Neural cell (in vitro differentiated cells): ENCODE measurements at regions not wholly inside any gene's neighbourhood (a gene's known extent, or its start where the extent isn't known, plus 50 kb on each side); places are given as distances from the start of the nearest gene placed in this dataset.
"Not testable (repeated sequence)": the region's sequence is repeated elsewhere in the genome, so short reads cannot be mapped to it uniquely, and the experiment has no call there.

Experiments
- CTCF ChIP-seq: fragments of 450-650 bp; IDR thresholded peaks from 2 replicates; pipeline ENCODE4 v1.5.1; 2014; ENCODE audit warnings: antibody characterized with exemption, mild to moderate bottlenecking, moderate library complexity; ENCODE audit not compliant: poor library complexity, severe bottlenecking
- EP300 ChIP-seq: fragments of 450-650 bp; conservative IDR thresholded peaks from 2 replicates; pipeline ENCODE4 v1.6.1; 2014; ENCODE audit warnings: antibody characterized with exemption, mild to moderate bottlenecking, moderate library complexity; ENCODE audit not compliant: poor library complexity, severe bottlenecking
- EZH2 ChIP-seq: fragments of 200-600, 300-800 bp; shearing (Covaris generic), sonication (generic); IDR thresholded peaks from 2 replicates; pipeline ENCODE4 v1.6.1; 2014; ENCODE audit warnings: antibody characterized with exemption, low read length, borderline replicate concordance, mild to moderate bottlenecking; ENCODE audit not compliant: insufficient read depth, poor library complexity, severe bottlenecking
- POLR2AphosphoS5 ChIP-seq: IDR thresholded peaks from 2 replicates; pipeline ENCODE4 v1.6.1; 2012
- RAD21 ChIP-seq: fragments of 450-650 bp; conservative IDR thresholded peaks from 2 replicates; pipeline ENCODE4 v1.6.1; 2014; ENCODE audit warnings: antibody characterized with exemption, mild to moderate bottlenecking, moderate library complexity
- REST ChIP-seq: IDR thresholded peaks from 2 replicates; pipeline ENCODE4 v1.6.1; 2012; ENCODE audit warnings: borderline replicate concordance
- SMC3 ChIP-seq: fragments of 450-650 bp; conservative IDR thresholded peaks from 2 replicates; pipeline ENCODE4 v1.6.1; 2014; ENCODE audit warnings: antibody characterized with exemption, mild to moderate bottlenecking, moderate library complexity; ENCODE audit not compliant: poor library complexity
- TAF1 ChIP-seq: IDR thresholded peaks from 2 replicates; pipeline ENCODE4 v1.6.1; 2012; ENCODE audit warnings: low read depth

GRCh38 chr10:25109896-25110295, 64.9 kb upstream of the GPR158 start:
- TF ChIP-seq POLR2AphosphoS5, CTCF, EZH2, REST, EP300, RAD21, TAF1, SMC3: not testable (repeated sequence)
